ENCODE measurements at regions not wholly inside any gene's neighbourhood (a gene's known extent, or its start where the extent isn't known, plus 50 kb on each side); places are given as distances from the start of the nearest gene placed in this dataset.

DNA sequence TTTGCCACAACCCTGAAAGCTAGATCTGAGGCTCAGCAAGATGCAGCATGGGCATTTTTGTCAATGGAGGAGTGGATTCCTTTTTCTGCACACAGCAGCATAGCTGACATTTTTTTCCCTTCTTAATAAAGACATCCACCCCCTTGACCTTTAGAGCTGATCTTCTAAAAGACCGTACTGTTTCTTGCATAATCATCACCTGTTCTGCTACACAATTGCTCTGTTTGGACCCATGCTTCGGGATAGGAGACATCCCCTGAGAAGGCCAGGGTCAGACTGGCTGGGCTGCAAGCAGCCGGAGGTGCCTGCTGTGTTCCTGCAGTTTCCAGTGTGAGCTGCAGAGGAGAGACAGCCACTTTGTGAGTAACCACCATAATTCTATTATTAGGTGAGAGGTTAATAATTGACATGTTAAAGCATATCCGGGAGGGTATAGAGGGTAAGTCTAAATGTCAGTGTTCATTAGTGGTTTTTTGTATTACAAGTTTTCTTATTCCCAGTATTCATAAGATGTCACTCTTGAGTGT is 108.5 kb upstream of the C1QTNF9B start:
- Mint-ChIP-seq H3K4me1 (peaks cover 27% of the 10 kb centered on the region), H3K4me3 (peak overlapping the region; percentile 38 to 70 (median 66)), H3K27me3 (ENCODE audit: low read depth) (peaks cover under 1% of the 10 kb centered on the region), H3K36me3 (ENCODE audit: low read depth) (no peaks in the 10 kb centered on the region), H3K27ac (peak overlapping the region; percentile 82 to 98 (median 94)), H3K9me3 (no peaks in the 10 kb centered on the region)
- TF ChIP-seq, protein P1, sequence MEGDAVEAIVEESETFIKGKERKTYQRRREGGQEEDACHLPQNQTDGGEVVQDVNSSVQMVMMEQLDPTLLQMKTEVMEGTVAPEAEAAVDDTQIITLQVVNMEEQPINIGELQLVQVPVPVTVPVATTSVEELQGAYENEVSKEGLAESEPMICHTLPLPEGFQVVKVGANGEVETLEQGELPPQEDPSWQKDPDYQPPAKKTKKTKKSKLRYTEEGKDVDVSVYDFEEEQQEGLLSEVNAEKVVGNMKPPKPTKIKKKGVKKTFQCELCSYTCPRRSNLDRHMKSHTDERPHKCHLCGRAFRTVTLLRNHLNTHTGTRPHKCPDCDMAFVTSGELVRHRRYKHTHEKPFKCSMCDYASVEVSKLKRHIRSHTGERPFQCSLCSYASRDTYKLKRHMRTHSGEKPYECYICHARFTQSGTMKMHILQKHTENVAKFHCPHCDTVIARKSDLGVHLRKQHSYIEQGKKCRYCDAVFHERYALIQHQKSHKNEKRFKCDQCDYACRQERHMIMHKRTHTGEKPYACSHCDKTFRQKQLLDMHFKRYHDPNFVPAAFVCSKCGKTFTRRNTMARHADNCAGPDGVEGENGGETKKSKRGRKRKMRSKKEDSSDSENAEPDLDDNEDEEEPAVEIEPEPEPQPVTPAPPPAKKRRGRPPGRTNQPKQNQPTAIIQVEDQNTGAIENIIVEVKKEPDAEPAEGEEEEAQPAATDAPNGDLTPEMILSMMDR (IDR thresholded peaks at IDR 0.05; ENCODE audit: unreplicated experiment in 3 of 3): no peak

DNA sequence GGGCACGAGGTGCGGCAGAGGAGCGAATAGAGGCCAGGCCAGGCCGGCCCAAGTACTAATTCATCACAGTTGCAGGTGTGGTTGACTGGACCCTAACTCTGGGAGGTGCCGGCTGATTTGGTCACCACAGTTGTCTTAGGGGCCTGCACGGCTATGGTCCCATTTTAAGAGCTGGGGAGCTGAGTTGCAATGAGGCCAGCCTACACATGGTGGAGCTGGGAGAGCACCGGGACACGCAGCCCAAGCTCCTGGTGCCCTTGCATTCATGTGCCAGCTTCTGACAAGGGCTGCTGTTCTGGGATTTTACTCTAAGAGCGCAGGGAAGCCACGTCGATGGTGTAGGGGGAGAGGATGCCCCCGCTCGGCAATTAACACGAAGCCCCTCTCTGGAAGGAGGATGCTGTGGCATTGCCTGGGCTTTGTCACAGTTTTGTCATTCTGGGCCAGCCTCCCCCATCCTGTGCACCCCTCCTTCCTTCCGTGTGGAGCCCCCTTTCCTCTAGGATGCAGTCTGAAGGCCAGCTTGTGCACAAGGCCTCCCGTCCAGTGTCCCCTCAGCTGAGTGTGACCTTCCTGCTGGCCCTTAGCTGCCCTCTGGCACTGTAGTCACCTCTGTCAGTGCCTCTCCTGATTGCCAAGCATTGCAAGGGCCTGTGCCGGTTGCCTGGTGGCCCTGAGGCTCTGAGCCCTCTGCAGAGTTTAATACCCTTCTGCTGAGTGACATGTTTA is 109.4 kb upstream of the C1QTNF9B start:
- Mint-ChIP-seq H3K27me3 (ENCODE audit: low read depth) (peaks cover 3% of the 10 kb centered on the region), H3K27ac (peak overlapping the region; percentile 82 to 98 (median 94)), H3K4me1 (peaks cover 27% of the 10 kb centered on the region), H3K4me3 (peak overlapping the region in 1 of 3 experiments; percentile 13), H3K9me3 (no peaks in the 10 kb centered on the region), H3K36me3 (ENCODE audit: low read depth) (no peaks in the 10 kb centered on the region)
- TF ChIP-seq, protein P1 (IDR thresholded peaks at IDR 0.05; ENCODE audit: unreplicated experiment in 3 of 3): no peak

DNA sequence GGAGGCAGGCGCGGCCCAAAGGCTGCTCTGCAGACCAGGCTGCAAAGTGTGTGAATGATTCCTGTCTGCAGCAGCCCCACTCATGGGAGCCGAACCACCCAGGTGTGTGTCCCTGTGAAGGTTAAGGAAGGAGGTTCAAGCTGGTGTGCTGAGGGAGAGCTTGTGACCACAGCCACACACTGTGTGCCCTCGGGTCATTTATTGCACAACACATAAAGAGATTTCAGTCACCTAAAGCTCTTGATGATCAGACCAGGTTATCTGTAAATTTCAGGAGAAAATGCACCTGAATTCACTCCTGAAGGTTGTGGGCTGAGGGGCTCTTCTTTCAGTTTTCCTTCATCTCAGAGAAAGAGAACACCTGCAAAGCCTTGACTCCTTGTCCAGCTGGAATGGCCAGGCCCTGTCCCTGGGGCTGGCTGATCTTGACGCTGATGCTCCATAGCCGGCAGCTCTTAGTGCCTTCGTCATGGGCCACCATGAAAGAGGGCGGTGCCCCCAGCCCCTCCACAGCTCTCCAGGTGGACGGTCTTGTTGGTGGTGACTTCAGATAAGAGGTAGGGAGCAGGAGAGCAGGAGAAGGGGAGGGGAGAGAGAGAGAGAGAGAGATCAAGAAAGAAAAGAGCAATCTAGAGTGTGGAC is 110.8 kb upstream of the C1QTNF9B start:
- H3K36me3 Mint-ChIP-seq (ENCODE audit: low read depth): no peaks in the 10 kb centered on the region
- peaks cover 3% of the 10 kb centered on the region for H3K27me3 Mint-ChIP-seq (ENCODE audit: low read depth)
- H3K4me1 Mint-ChIP-seq: peaks cover 27% of the 10 kb centered on the region
- TF ChIP-seq, protein P1 (IDR thresholded peaks at IDR 0.05; ENCODE audit: unreplicated experiment in 3 of 3): no peak
- H3K4me3 Mint-ChIP-seq: no peak overlapping the region
- H3K9me3 Mint-ChIP-seq: no peaks in the 10 kb centered on the region
- H3K27ac Mint-ChIP-seq: peak overlapping the region in 1 of 3 experiments; percentile 77

DNA sequence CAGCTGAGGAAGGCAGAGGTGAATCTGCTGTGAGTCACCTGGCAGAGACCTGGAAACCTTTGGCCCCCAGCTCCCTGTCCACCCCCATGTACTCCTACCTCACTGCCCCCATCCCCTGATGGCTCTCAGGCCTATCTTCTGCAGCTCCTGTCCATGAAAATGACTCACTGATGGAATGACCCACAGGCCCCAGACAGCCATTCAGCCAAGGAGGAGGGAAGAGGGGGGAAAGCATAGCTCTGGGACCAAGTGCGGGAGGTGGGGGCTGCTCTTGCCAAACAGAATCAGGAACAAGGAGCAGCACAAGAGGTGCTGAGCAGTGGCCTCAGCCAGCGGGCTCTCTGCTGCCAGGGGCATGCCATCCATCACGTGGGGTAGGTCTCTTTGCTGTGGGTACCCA is 111.4 kb upstream of the C1QTNF9B start:
- H3K9me3 Mint-ChIP-seq: no peaks in the 10 kb centered on the region
- H3K27ac Mint-ChIP-seq: peak overlapping the region in 1 of 3 experiments; percentile 77
- TF ChIP-seq, protein P1 (IDR thresholded peaks at IDR 0.05; ENCODE audit: unreplicated experiment in 3 of 3): no peak
- H3K36me3 Mint-ChIP-seq (ENCODE audit: low read depth): no peaks in the 10 kb centered on the region
- no peak overlapping the region for H3K4me3 Mint-ChIP-seq
- peaks cover 26% of the 10 kb centered on the region for H3K4me1 Mint-ChIP-seq
- peaks cover 3% of the 10 kb centered on the region for H3K27me3 Mint-ChIP-seq (ENCODE audit: low read depth)

DNA sequence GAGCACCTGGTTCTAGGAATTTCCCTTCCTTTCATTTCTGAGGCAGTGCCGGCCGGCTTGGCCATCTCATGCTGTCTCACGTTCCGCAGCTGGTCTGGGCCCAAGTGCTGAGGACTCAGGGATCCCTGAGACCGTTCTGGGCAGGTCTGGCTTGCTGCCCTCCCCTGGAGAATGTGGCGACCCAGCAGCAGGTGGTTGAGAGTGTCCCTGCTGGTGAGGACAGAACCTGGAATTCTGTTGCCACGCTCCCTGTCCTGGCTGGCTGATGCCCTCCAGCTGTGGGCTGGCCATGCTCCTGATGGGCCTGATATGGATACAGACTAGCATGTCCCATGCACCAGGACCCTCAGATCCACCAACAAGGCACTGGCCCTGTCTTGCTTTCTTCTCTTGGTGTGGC is 114.0 kb upstream of the C1QTNF9B start:
- peaks cover 3% of the 10 kb centered on the region for H3K27me3 Mint-ChIP-seq (ENCODE audit: low read depth)

More for the DNA sequence above, 114.0 kb upstream of the C1QTNF9B start:
- H3K4me3 Mint-ChIP-seq: no peak overlapping the region
- H3K9me3 Mint-ChIP-seq: no peaks in the 10 kb centered on the region
- no peak overlapping the region for H3K27ac Mint-ChIP-seq
- TF ChIP-seq, protein P1 (IDR thresholded peaks at IDR 0.05; ENCODE audit: unreplicated experiment in 3 of 3): no peak
- H3K36me3 Mint-ChIP-seq (ENCODE audit: low read depth): no peaks in the 10 kb centered on the region
- peaks cover 2% of the 10 kb centered on the region for H3K4me1 Mint-ChIP-seq
